Duodenal mucosa (tissue), 2 donors: ENCODE measurements at regions not wholly inside any gene's neighbourhood (a gene's known extent, or its start where the extent isn't known, plus 50 kb on each side); places are given as distances from the start of the nearest gene placed in this dataset.

ENCODE experiments used
- H3K27ac ChIP-seq: one replicate; pipeline ENCODE4 v1.7.0; 2013; ENCODE audit warnings: low read depth, low read length
- H3K27me3 ChIP-seq, 2 donors: one replicate each; pipeline ENCODE4 v1.7.0; 2013; ENCODE audit warnings: low read length in 2 of 2, control low read depth in 1 of 2; ENCODE audit not compliant: insufficient read depth in 2 of 2, control insufficient read depth in 1 of 2
- H3K36me3 ChIP-seq, 2 donors: one replicate each; pipeline ENCODE4 v1.7.0; 2013; ENCODE audit warnings: low read length in 2 of 2, control low read depth in 1 of 2; ENCODE audit not compliant: insufficient read depth in 2 of 2, control insufficient read depth in 1 of 2
- H3K4me1 ChIP-seq, 2 donors: one replicate each; pipeline ENCODE4 v1.7.0; 2013; ENCODE audit warnings: low read length in 2 of 2, control low read depth in 1 of 2; ENCODE audit not compliant: insufficient read depth in 2 of 2, control insufficient read depth in 1 of 2
- H3K4me3 ChIP-seq, 2 donors: one replicate each; pipeline ENCODE4 v1.7.0; 2013; ENCODE audit warnings: low read length in 2 of 2, low read depth in 1 of 2
- H3K9ac ChIP-seq, 2 donors: one replicate each; pipeline ENCODE4 v1.7.0; 2013; ENCODE audit warnings: low read length in 2 of 2, low read depth in 1 of 2
- H3K9me3 ChIP-seq, 2 donors: one replicate each; pipeline ENCODE4 v1.7.0; 2013; ENCODE audit warnings: low read length in 2 of 2, control low read depth in 1 of 2; ENCODE audit not compliant: control insufficient read depth in 1 of 2

- Histone ChIP-seq H3K9ac (no peak overlapping the region), H3K36me3 (no peaks in the 10 kb centered on the region), H3K27ac (no peak overlapping the region), H3K9me3 (no peaks in the 10 kb centered on the region), H3K27me3 (no peaks in the 10 kb centered on the region), H3K4me1 (no peaks in the 10 kb centered on the region), H3K4me3 (no peak overlapping the region)
These were observed 285.1 kb downstream of the SH3GL2 start for GRCh38 chr9:17863924-17864323.

GRCh38 chr9:17864951-17865350 is 286.1 kb downstream of the SH3GL2 start:
- no peaks in the 10 kb centered on the region for H3K4me1 ChIP-seq
- no peak overlapping the region for H3K9ac ChIP-seq

GRCh38 chr9:17865881-17866280 is 287.0 kb downstream of the SH3GL2 start:
- Histone ChIP-seq H3K4me3 (no peak overlapping the region), H3K36me3 (no peaks in the 10 kb centered on the region), H3K9ac (no peak overlapping the region), H3K9me3 (no peaks in the 10 kb centered on the region), H3K27me3 (no peaks in the 10 kb centered on the region), H3K27ac (no peak overlapping the region), H3K4me1 (no peaks in the 10 kb centered on the region)

More at GRCh38 chr9:17864951-17865350, 286.1 kb downstream of the SH3GL2 start:
- Histone ChIP-seq H3K36me3 (no peaks in the 10 kb centered on the region), H3K4me3 (no peak overlapping the region), H3K27me3 (no peaks in the 10 kb centered on the region), H3K9me3 (no peaks in the 10 kb centered on the region), H3K27ac (no peak overlapping the region)

- H3K4me3 ChIP-seq: no peak overlapping the region
- H3K4me1 ChIP-seq: no peaks in the 10 kb centered on the region
- no peaks in the 10 kb centered on the region for H3K9me3 ChIP-seq
- no peak overlapping the region for H3K9ac ChIP-seq
- H3K27ac ChIP-seq: no peak overlapping the region
- H3K27me3 ChIP-seq: no peaks in the 10 kb centered on the region
- no peaks in the 10 kb centered on the region for H3K36me3 ChIP-seq
These were observed 291.9 kb downstream of the SH3GL2 start for GRCh38 chr9:17870722-17871121.

GRCh38 chr9:17871213-17871890 is 292.5 kb downstream of the SH3GL2 start:
- H3K9ac ChIP-seq: no peak overlapping the region
- no peaks in the 10 kb centered on the region for H3K4me1 ChIP-seq
- H3K27me3 ChIP-seq: no peaks in the 10 kb centered on the region
- no peak overlapping the region for H3K4me3 ChIP-seq
- H3K36me3 ChIP-seq: no peaks in the 10 kb centered on the region
- no peak overlapping the region for H3K27ac ChIP-seq
- H3K9me3 ChIP-seq: no peaks in the 10 kb centered on the region

- Histone ChIP-seq H3K9me3 (no peaks in the 10 kb centered on the region), H3K27ac (no peak overlapping the region)
These were observed 297.0 kb downstream of the SH3GL2 start for GRCh38 chr9:17875886-17876285.

GRCh38 chr9:17876687-17877086 is 297.8 kb downstream of the SH3GL2 start:
- Histone ChIP-seq H3K36me3 (no peaks in the 10 kb centered on the region), H3K27ac (no peak overlapping the region)

More at GRCh38 chr9:17875886-17876285, 297.0 kb downstream of the SH3GL2 start:
- no peak overlapping the region for H3K9ac ChIP-seq
- no peaks in the 10 kb centered on the region for H3K27me3 ChIP-seq
- H3K36me3 ChIP-seq: no peaks in the 10 kb centered on the region
- H3K4me3 ChIP-seq: no peak overlapping the region
- no peaks in the 10 kb centered on the region for H3K4me1 ChIP-seq

GRCh38 chr9:17878810-17879370 is 300.0 kb downstream of the SH3GL2 start:
- H3K9me3 ChIP-seq: no peaks in the 10 kb centered on the region
- H3K27ac ChIP-seq: no peak overlapping the region
- no peaks in the 10 kb centered on the region for H3K27me3 ChIP-seq
- no peak overlapping the region for H3K9ac ChIP-seq
- no peak overlapping the region for H3K4me3 ChIP-seq
- H3K36me3 ChIP-seq: no peaks in the 10 kb centered on the region
- H3K4me1 ChIP-seq: no peaks in the 10 kb centered on the region

More at GRCh38 chr9:17876687-17877086, 297.8 kb downstream of the SH3GL2 start:
- Histone ChIP-seq H3K9me3 (no peaks in the 10 kb centered on the region), H3K4me3 (no peak overlapping the region), H3K27me3 (no peaks in the 10 kb centered on the region), H3K4me1 (no peaks in the 10 kb centered on the region), H3K9ac (no peak overlapping the region)

GRCh38 chr9:17881371-17881770 is 302.5 kb downstream of the SH3GL2 start:
- Histone ChIP-seq H3K36me3 (no peaks in the 10 kb centered on the region), H3K4me3 (no peak overlapping the region), H3K27ac (no peak overlapping the region), H3K9ac (no peak overlapping the region), H3K4me1 (no peaks in the 10 kb centered on the region), H3K9me3 (no peaks in the 10 kb centered on the region), H3K27me3 (no peaks in the 10 kb centered on the region)

- H3K4me3 ChIP-seq: no peak overlapping the region
- no peak overlapping the region for H3K9ac ChIP-seq
- no peaks in the 10 kb centered on the region for H3K4me1 ChIP-seq
- H3K27me3 ChIP-seq: no peaks in the 10 kb centered on the region
- no peak overlapping the region for H3K27ac ChIP-seq
- no peaks in the 10 kb centered on the region for H3K9me3 ChIP-seq
- H3K36me3 ChIP-seq: no peaks in the 10 kb centered on the region
These were observed 304.1 kb downstream of the SH3GL2 start for GRCh38 chr9:17882688-17883594.
